ENCODE measurements at regions not wholly inside any gene's neighbourhood (a gene's known extent, or its start where the extent isn't known, plus 50 kb on each side); places are given as distances from the start of the nearest gene placed in this dataset.

- TF ChIP-seq CTCF (IDR thresholded peaks at IDR 0.05) (no peak), POLR2AphosphoS5 (IDR thresholded peaks at IDR 0.05; ENCODE audit: insufficient read depth in 1 of 2, low read depth in 1 of 2) (no peak), POLR2A (IDR thresholded peaks at IDR 0.05) (no peak)
Measured at GRCh38 chr9:15073620-15074019, 163.4 kb upstream of the FREM1 start.
